ES-I3 (cell line): ENCODE measurements at regions not wholly inside any gene's neighbourhood (a gene's known extent, or its start where the extent isn't known, plus 50 kb on each side); places are given as distances from the start of the nearest gene placed in this dataset.
"Not testable (repeated sequence)": the region's sequence is repeated elsewhere in the genome, so short reads cannot be mapped to it uniquely, and the experiment has no call there.

Source experiments
- H3K36me3 ChIP-seq: 2 replicates; pipeline ENCODE4 v1.6.1; 2013; ENCODE audit warnings: mild to moderate bottlenecking, low read length, control low read depth, moderate library complexity; ENCODE audit not compliant: insufficient read depth
- H3K4me1 ChIP-seq: 2 replicates; pipeline ENCODE4 v1.6.1; 2013; ENCODE audit warnings: mild to moderate bottlenecking, control low read depth, low read length; ENCODE audit not compliant: insufficient read depth
- H3K9ac ChIP-seq: 2 replicates; pipeline ENCODE4 v1.6.1; 2013; ENCODE audit warnings: low read depth, mild to moderate bottlenecking, low read length, moderate library complexity
- H3K9me3 ChIP-seq: 2 replicates; pipeline ENCODE4 v1.6.1; 2013; ENCODE audit warnings: mild to moderate bottlenecking, low read length, moderate library complexity; ENCODE audit not compliant: control insufficient read depth, insufficient read depth

- no peaks in the 10 kb centered on the region; the same call in 1 of the 2 replicates for H3K4me1 ChIP-seq
- no peak overlapping the region for H3K9ac ChIP-seq
- no peaks in the 10 kb centered on the region for H3K36me3 ChIP-seq
- H3K9me3 ChIP-seq = no peaks in the 10 kb centered on the region
These were observed 107.0 kb upstream of the CRY1 start for GRCh38 chr12:107200394-107200793.

- H3K4me1 ChIP-seq = no peaks in the 10 kb centered on the region
- no peak overlapping the region for H3K9ac ChIP-seq
These were observed 114.7 kb upstream of the CRY1 start for GRCh38 chr12:107207931-107208525.

DNA sequence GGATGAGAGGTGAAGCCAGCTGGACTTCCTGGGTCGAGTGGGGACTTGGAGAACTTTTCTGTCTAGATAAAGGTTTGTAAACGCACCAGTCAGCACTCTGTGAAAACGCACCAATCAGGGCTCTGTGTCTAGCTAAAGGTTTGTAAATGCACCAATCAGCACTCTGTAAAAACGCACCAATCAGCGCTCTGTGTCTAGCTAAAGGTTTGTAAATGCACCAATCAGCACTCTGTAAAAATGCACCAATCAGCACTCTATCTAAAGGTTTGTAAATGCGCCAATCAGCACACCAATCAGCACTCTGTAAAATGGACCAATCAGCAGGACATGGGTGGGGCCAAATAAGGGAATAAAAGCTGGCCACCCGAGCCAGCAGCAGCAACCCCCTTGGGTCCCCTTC, 116.4 kb upstream of the CRY1 start:
- not testable (repeated sequence) for H3K36me3 ChIP-seq, H3K9ac ChIP-seq, H3K9me3 ChIP-seq, H3K4me1 ChIP-seq

More at GRCh38 chr12:107207931-107208525, 114.7 kb upstream of the CRY1 start:
- H3K9me3 ChIP-seq = no peaks in the 10 kb centered on the region
- no peaks in the 10 kb centered on the region for H3K36me3 ChIP-seq

GRCh38 chr12:107214373-107214773, 121.0 kb upstream of the CRY1 start:
- H3K4me1 ChIP-seq, H3K9ac ChIP-seq, H3K9me3 ChIP-seq, H3K36me3 ChIP-seq: not testable (repeated sequence)

- not testable (repeated sequence) for H3K9ac ChIP-seq, H3K36me3 ChIP-seq, H3K9me3 ChIP-seq, H3K4me1 ChIP-seq
These were observed 123.1 kb upstream of the CRY1 start for GRCh38 chr12:107216411-107216810.

- H3K4me1 ChIP-seq = no peaks in the 10 kb centered on the region
- no peaks in the 10 kb centered on the region for H3K36me3 ChIP-seq
- H3K9ac ChIP-seq = no peak overlapping the region
- no peaks in the 10 kb centered on the region for H3K9me3 ChIP-seq
These were observed 126.0 kb upstream of the CRY1 start for GRCh38 chr12:107219301-107219700.

- Histone ChIP-seq H3K9me3 (no peaks in the 10 kb centered on the region), H3K4me1 (peaks cover 9% of the 10 kb centered on the region), H3K9ac (no peak overlapping the region), H3K36me3 (no peaks in the 10 kb centered on the region)
These were observed 128.6 kb upstream of the CRY1 start for GRCh38 chr12:107221913-107222312.

- Histone ChIP-seq H3K4me1 (peaks cover 9% of the 10 kb centered on the region), H3K9ac (no peak overlapping the region)
These were observed 130.5 kb upstream of the CRY1 start for GRCh38 chr12:107223821-107224220.

GRCh38 chr12:107225635-107226034, 132.3 kb upstream of the CRY1 start:
- peaks cover 9% of the 10 kb centered on the region for H3K4me1 ChIP-seq
- peak overlapping the region; percentile 5; the same call in 1 of the 2 replicates for H3K9ac ChIP-seq
- no peaks in the 10 kb centered on the region for H3K36me3 ChIP-seq
- H3K9me3 ChIP-seq = no peaks in the 10 kb centered on the region

More at GRCh38 chr12:107223821-107224220, 130.5 kb upstream of the CRY1 start:
- Histone ChIP-seq H3K9me3 (no peaks in the 10 kb centered on the region), H3K36me3 (no peaks in the 10 kb centered on the region)

DNA sequence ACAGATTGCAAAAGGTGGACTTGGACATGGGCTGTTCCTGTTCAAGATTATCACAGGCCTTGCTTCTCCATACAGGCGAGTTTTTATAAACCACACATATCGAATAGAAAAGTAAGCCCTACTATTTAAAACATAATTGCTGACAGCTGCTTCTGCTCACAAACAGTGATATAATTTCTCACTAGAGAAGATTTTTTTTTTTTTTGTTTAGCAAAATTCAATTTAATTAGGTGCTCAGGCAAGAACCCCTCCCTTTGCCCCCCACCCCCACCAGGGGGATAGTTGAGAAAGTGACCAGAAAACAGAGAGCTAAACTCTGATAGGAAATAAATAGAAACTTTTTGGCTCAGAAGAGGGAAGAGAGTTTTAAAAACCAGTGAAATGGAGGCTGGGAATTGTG, 132.8 kb upstream of the CRY1 start:
- H3K9me3 ChIP-seq = no peaks in the 10 kb centered on the region
- H3K4me1 ChIP-seq = peaks cover 9% of the 10 kb centered on the region
- no peak overlapping the region; the same call in 1 of the 2 replicates for H3K9ac ChIP-seq
- H3K36me3 ChIP-seq = no peaks in the 10 kb centered on the region

GRCh38 chr12:107228076-107228475, 134.7 kb upstream of the CRY1 start:
- Histone ChIP-seq H3K9ac (no peak overlapping the region), H3K4me1 (peaks cover 9% of the 10 kb centered on the region)

DNA sequence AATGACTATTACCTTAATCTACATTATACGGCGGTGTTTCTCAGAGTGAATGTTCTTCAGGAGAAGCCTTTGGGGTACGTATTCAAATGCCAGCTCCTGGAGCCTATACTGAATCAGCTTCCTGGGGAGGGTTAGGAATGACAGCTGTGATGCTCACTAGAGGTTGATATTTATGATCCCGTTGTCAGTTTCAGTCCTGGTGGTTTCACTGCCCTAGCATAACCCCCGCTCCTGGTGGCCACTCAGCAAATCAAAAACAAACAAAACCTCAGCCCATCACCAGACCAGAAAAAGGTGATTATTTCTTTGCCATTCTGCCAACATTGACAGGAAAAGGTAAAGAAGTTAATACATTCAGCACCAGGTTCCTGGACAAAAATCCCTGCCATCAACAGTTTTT, 136.5 kb upstream of the CRY1 start:
- H3K9ac ChIP-seq = no peak overlapping the region
- H3K9me3 ChIP-seq = no peaks in the 10 kb centered on the region
- H3K36me3 ChIP-seq = no peaks in the 10 kb centered on the region
- peaks cover 9% of the 10 kb centered on the region for H3K4me1 ChIP-seq

More at GRCh38 chr12:107228076-107228475, 134.7 kb upstream of the CRY1 start:
- Histone ChIP-seq H3K9me3 (no peaks in the 10 kb centered on the region), H3K36me3 (no peaks in the 10 kb centered on the region)

GRCh38 chr12:107231303-107231702, 138.0 kb upstream of the CRY1 start:
- peaks cover 2% of the 10 kb centered on the region; the same call in 1 of the 2 replicates for H3K4me1 ChIP-seq
- no peaks in the 10 kb centered on the region for H3K36me3 ChIP-seq
- H3K9ac ChIP-seq = no peak overlapping the region
- no peaks in the 10 kb centered on the region for H3K9me3 ChIP-seq

GRCh38 chr12:107233551-107233950, 140.2 kb upstream of the CRY1 start:
- H3K36me3 ChIP-seq = no peaks in the 10 kb centered on the region
- H3K9ac ChIP-seq = no peak overlapping the region
- H3K4me1 ChIP-seq = peaks cover 5% of the 10 kb centered on the region; the same call in 1 of the 2 replicates
- H3K9me3 ChIP-seq = no peaks in the 10 kb centered on the region

DNA sequence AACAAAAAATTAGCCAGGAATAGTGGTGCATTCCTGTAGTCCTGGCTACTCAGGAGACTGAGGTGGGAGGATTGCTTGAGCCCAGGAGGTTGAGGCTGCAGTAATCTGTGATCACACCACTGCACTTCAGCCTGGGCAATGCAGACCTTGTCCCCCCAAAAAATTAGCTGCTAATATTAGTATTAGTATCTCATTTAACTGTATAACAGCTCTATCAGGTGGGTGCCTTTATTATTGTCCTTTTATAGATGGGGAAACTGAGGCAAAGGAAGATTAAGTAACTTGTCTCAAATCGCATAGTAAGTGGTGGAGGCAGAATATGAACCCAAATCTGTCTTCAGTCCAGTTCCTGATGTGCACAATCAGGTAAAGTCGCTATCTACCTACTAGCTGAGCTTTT, 142.3 kb upstream of the CRY1 start:
- Histone ChIP-seq H3K36me3 (no peaks in the 10 kb centered on the region), H3K9me3 (no peaks in the 10 kb centered on the region), H3K9ac (no peak overlapping the region), H3K4me1 (peaks cover 5% of the 10 kb centered on the region; the same call in 1 of the 2 replicates)
